ENCODE measurements at regions not wholly inside any gene's neighbourhood (a gene's known extent, or its start where the extent isn't known, plus 50 kb on each side); places are given as distances from the start of the nearest gene placed in this dataset.

- TF ChIP-seq POLR2AphosphoS5 (IDR thresholded peaks at IDR 0.05) (no peak), POLR2A (IDR thresholded peaks at IDR 0.05) (no peak)
These were observed 100.3 kb downstream of the LRIG3 start for GRCh38 chr12:58819985-58820384.

All from spleen (tissue), 3 donors.